Nephron (organoid): ENCODE measurements at regions not wholly inside any gene's neighbourhood (a gene's known extent, or its start where the extent isn't known, plus 50 kb on each side); places are given as distances from the start of the nearest gene placed in this dataset.

Source experiments
- H3K27ac Mint-ChIP-seq, 3 experiments: 2 replicates each; pipeline ENCODE4 v1.8.0; 2020; ENCODE audit warnings: mixed read lengths in 3 of 3, mild to moderate bottlenecking in 2 of 3, moderate library complexity in 1 of 3
- H3K27me3 Mint-ChIP-seq: 2 replicates; pipeline ENCODE4 v1.8.0; 2021; ENCODE audit warnings: low read depth, mild to moderate bottlenecking, moderate library complexity, mixed read lengths
- H3K36me3 Mint-ChIP-seq: 2 replicates; pipeline ENCODE4 v1.8.0; 2020; ENCODE audit warnings: low read depth, mixed read lengths
- H3K4me1 Mint-ChIP-seq: 2 replicates; pipeline ENCODE4 v1.8.0; 2020; ENCODE audit warnings: mixed read lengths
- H3K4me3 Mint-ChIP-seq, 3 experiments: 2 replicates each; pipeline ENCODE4 v1.8.0; 2020; ENCODE audit warnings: mild to moderate bottlenecking in 3 of 3, mixed read lengths in 3 of 3, moderate library complexity in 2 of 3
- H3K9me3 Mint-ChIP-seq: 2 replicates; pipeline ENCODE4 v1.8.0; 2020; ENCODE audit warnings: mixed read lengths
- TF ChIP-seq, protein P1 (sequence below), 3 experiments: fragments of 200-600 bp; sonication (generic); IDR thresholded peaks; one replicate each; pipeline ENCODE4 v1.5.0; 2021; ENCODE audit warnings: antibody characterized with exemption in 3 of 3; ENCODE audit not compliant: unreplicated experiment in 3 of 3

DNA sequence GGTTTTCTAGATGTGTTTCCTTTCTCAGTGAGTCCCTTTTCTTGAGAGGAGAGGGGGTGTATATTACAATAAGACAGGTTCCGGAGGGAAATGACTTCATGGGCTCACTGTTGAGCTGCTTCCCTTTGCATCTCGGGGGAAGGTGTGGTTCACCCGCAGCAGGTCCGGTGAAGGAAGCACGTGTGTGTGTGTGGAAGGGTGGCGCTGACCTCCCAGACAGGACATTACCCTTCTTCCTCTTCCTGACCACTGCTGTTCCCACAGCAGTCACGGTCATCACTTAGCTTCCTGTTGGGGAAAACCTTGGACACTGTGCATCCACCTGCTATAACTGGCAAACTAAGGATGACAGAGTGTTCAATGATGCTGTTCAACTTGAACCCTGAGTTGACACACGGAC, 83.6 kb downstream of the PLEKHG1 start:
- peaks cover 47% of the 10 kb centered on the region for H3K4me1 Mint-ChIP-seq
- H3K4me3 Mint-ChIP-seq, result peak overlapping the region in 2 of 3 experiments; percentile 11 to 59
- H3K9me3 Mint-ChIP-seq, result no peaks in the 10 kb centered on the region
- peaks cover 22% of the 10 kb centered on the region for H3K36me3 Mint-ChIP-seq
- H3K27me3 Mint-ChIP-seq, result no peaks in the 10 kb centered on the region
- TF ChIP-seq, protein P1, sequence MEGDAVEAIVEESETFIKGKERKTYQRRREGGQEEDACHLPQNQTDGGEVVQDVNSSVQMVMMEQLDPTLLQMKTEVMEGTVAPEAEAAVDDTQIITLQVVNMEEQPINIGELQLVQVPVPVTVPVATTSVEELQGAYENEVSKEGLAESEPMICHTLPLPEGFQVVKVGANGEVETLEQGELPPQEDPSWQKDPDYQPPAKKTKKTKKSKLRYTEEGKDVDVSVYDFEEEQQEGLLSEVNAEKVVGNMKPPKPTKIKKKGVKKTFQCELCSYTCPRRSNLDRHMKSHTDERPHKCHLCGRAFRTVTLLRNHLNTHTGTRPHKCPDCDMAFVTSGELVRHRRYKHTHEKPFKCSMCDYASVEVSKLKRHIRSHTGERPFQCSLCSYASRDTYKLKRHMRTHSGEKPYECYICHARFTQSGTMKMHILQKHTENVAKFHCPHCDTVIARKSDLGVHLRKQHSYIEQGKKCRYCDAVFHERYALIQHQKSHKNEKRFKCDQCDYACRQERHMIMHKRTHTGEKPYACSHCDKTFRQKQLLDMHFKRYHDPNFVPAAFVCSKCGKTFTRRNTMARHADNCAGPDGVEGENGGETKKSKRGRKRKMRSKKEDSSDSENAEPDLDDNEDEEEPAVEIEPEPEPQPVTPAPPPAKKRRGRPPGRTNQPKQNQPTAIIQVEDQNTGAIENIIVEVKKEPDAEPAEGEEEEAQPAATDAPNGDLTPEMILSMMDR (IDR thresholded peaks at IDR 0.05; ENCODE audit: unreplicated experiment in 3 of 3), result no peak
- H3K27ac Mint-ChIP-seq, result peak overlapping the region; percentile 5 to 55 (median 52)

DNA sequence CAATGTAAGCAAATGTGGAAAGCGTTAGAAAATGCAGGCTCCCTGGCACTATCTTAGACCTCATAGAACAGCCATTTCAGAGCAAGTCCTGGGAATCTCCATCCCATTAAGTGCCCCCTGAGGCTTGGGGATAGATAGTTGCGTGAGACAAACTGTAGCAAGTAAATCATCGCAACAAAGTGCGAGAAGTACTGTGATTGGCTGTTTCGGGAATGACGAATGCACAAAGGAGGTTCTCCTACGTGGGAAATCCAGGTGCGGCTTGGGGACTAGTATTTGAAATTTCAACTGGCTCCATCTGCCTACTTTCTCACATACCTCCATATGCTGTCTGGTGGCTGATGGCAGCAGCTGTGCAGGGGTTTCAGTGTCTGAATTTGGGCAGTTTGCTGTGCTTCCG, 84.5 kb downstream of the PLEKHG1 start:
- H3K27ac Mint-ChIP-seq, result peak overlapping the region in 2 of 3 experiments; percentile 5 to 55
- peak overlapping the region in 1 of 3 experiments; percentile 59 for H3K4me3 Mint-ChIP-seq
- H3K4me1 Mint-ChIP-seq, result peaks cover 56% of the 10 kb centered on the region
- H3K9me3 Mint-ChIP-seq, result no peaks in the 10 kb centered on the region
- no peaks in the 10 kb centered on the region for H3K27me3 Mint-ChIP-seq
- TF ChIP-seq, protein P1 (IDR thresholded peaks at IDR 0.05; ENCODE audit: unreplicated experiment in 3 of 3), result no peak
- peaks cover 22% of the 10 kb centered on the region for H3K36me3 Mint-ChIP-seq

DNA sequence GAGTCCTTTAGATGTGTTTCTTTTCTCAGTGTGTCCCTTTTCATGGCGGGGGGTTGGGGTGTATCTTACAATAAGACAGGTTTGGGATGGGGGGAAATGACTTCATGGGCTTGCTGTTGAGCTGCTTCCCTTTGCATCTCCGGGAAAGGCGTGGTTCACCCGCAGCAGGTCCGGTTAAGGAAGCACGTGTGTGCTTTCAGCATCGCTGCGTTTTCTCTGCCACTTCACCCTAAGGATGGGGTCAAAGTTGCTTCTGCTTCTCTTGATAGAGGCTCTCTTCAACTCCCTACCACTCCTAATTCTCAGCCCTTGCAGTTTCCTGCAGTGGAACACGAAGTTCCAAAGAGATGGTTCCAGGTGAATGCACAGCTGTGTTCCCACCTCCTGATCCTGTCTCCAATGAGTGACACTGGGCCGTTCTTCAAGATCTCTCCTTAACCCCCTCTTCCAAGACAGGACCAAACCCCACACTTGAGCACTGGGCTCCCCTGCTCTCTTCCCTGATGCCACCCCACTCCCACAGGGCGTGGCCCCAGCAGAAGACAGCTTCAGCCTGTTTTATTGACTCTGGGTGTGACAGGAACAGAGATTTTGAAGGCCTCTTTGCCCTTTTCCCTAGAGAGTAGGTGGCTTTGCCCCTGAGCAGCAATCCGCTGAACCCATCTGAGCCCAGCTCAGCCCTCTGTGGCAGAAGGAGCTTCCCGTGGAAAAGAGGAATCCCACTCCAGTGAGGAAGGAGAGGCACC, 85.2 kb downstream of the PLEKHG1 start:
- peaks cover 22% of the 10 kb centered on the region for H3K36me3 Mint-ChIP-seq
- H3K4me1 Mint-ChIP-seq, result peaks cover 50% of the 10 kb centered on the region
- peak overlapping the region in 2 of 3 experiments; percentile 29 to 47 for H3K4me3 Mint-ChIP-seq
- peak overlapping the region in 1 of 3 experiments; percentile 55 for H3K27ac Mint-ChIP-seq
- TF ChIP-seq, protein P1 (IDR thresholded peaks at IDR 0.05; ENCODE audit: unreplicated experiment in 3 of 3), result no peak
- no peaks in the 10 kb centered on the region for H3K9me3 Mint-ChIP-seq
- H3K27me3 Mint-ChIP-seq, result no peaks in the 10 kb centered on the region

DNA sequence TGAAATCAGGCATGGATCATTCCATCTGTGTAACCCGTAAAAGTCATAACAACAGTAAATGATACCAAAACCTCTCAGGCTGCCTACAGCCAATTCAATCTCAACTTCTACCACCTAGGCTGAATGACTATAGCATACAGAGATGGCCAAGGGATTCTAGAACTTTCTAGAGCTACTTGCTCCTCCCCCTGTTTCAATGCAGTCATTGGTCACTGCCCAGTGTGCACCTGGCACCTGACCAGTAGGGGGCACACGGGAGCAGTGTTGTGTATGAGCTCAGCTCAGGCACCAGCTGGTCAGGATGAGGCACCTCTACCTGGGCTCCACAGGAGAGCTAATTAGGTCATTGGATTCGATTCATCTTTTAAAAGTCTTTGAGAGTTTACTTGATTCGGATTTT, 86.2 kb downstream of the PLEKHG1 start:
- H3K27ac Mint-ChIP-seq, result peak overlapping the region in 1 of 3 experiments; percentile 87
- TF ChIP-seq, protein P1 (IDR thresholded peaks at IDR 0.05; ENCODE audit: unreplicated experiment in 3 of 3), result peak; percentile 45 to 56 (median 47)
- H3K27me3 Mint-ChIP-seq, result no peaks in the 10 kb centered on the region
- peaks cover 46% of the 10 kb centered on the region for H3K4me1 Mint-ChIP-seq
- H3K36me3 Mint-ChIP-seq, result peaks cover 22% of the 10 kb centered on the region
- H3K4me3 Mint-ChIP-seq, result no peak overlapping the region
- H3K9me3 Mint-ChIP-seq, result no peaks in the 10 kb centered on the region

DNA sequence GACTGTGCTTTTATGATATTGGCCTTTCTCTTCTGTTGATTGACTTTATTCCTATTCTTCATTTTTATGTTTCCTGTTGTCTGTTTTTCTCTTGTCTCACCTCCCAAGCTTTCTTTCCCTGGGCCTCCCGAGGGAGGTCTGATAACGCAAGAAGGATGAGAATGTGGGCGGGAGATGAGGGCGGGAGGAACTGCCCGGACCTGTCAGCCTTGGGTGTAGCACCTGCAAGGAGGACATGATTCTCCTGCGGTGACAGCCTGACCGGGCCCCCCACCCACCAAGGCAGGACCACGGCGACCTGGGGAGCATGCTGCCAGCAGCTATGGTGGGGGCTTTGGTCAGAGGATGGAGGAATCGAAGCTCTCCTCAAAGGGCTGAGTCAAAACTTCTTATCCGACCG, 86.9 kb downstream of the PLEKHG1 start:
- Mint-ChIP-seq H3K27me3 (no peaks in the 10 kb centered on the region), H3K27ac (peak overlapping the region; percentile 44 to 94 (median 87))

More for the DNA sequence above, 86.9 kb downstream of the PLEKHG1 start:
- Mint-ChIP-seq H3K9me3 (no peaks in the 10 kb centered on the region), H3K36me3 (peaks cover 22% of the 10 kb centered on the region), H3K4me3 (peak overlapping the region in 2 of 3 experiments; percentile 17 to 55), H3K4me1 (peaks cover 47% of the 10 kb centered on the region)
- TF ChIP-seq, protein P1 (IDR thresholded peaks at IDR 0.05; ENCODE audit: unreplicated experiment in 3 of 3), result no peak
